ENCODE measurements at regions not wholly inside any gene's neighbourhood (a gene's known extent, or its start where the extent isn't known, plus 50 kb on each side); places are given as distances from the start of the nearest gene placed in this dataset.

GRCh38 chr13:99847318-99847750 lies 124.2 kb downstream of the ZIC5 start:
- H3K36me3 ChIP-seq (ENCODE audit: control insufficient read depth, low read length) = no peaks in the 10 kb centered on the region

GRCh38 chr13:99845161-99845874 lies 126.2 kb downstream of the ZIC5 start:
- no peaks in the 10 kb centered on the region for H3K9me2 ChIP-seq (replicated peaks; ENCODE audit: control insufficient read depth, low read length)
- no peaks in the 10 kb centered on the region for H3K27me3 ChIP-seq (ENCODE audit: control insufficient read depth, low read length)
- H3K9me3 ChIP-seq (ENCODE audit: control insufficient read depth, insufficient read depth, low read length) = no peaks in the 10 kb centered on the region
- no peaks in the 10 kb centered on the region for H3F3A ChIP-seq (ENCODE audit: control insufficient read depth, insufficient read depth)
- TF ChIP-seq EZH2phosphoT487 (IDR thresholded peaks at IDR 0.05; ENCODE audit: borderline replicate concordance, low read length) = no peak
- no peak for TF ChIP-seq CTCF (IDR thresholded peaks at IDR 0.05; ENCODE audit: low read depth, low read length, poor library complexity, severe bottlenecking)
- H3K36me3 ChIP-seq (ENCODE audit: control insufficient read depth, low read length) = no peaks in the 10 kb centered on the region
- no peaks in the 10 kb centered on the region for H4K20me1 ChIP-seq (ENCODE audit: control insufficient read depth, insufficient read depth, low read depth, low read length)
- no peak overlapping the region for H3K4me2 ChIP-seq (ENCODE audit: low read length)
- H3K27ac ChIP-seq (ENCODE audit: low read depth, low read length) = no peak overlapping the region
- H3K4me1 ChIP-seq (ENCODE audit: control insufficient read depth, low read length) = no peaks in the 10 kb centered on the region
- H3K79me2 ChIP-seq (ENCODE audit: control insufficient read depth, low read length) = no peaks in the 10 kb centered on the region
- H3K4me3 ChIP-seq (ENCODE audit: low read length) = no peak overlapping the region

More at GRCh38 chr13:99847318-99847750, 124.2 kb downstream of the ZIC5 start:
- TF ChIP-seq EZH2phosphoT487 (IDR thresholded peaks at IDR 0.05; ENCODE audit: borderline replicate concordance, low read length) (no peak), CTCF (IDR thresholded peaks at IDR 0.05; ENCODE audit: low read depth, low read length, poor library complexity, severe bottlenecking) (no peak)
- Histone ChIP-seq H3K4me3 (ENCODE audit: low read length) (no peak overlapping the region), H3K79me2 (ENCODE audit: control insufficient read depth, low read length) (no peaks in the 10 kb centered on the region), H3K4me2 (ENCODE audit: low read length) (no peak overlapping the region), H3K9me3 (ENCODE audit: control insufficient read depth, insufficient read depth, low read length) (no peaks in the 10 kb centered on the region), H3K4me1 (ENCODE audit: control insufficient read depth, low read length) (no peaks in the 10 kb centered on the region), H3K9me2 (replicated peaks; ENCODE audit: control insufficient read depth, low read length) (no peaks in the 10 kb centered on the region), H4K20me1 (ENCODE audit: control insufficient read depth, insufficient read depth, low read depth, low read length) (no peaks in the 10 kb centered on the region), H3K27me3 (ENCODE audit: control insufficient read depth, low read length) (no peaks in the 10 kb centered on the region), H3F3A (ENCODE audit: control insufficient read depth, insufficient read depth) (no peaks in the 10 kb centered on the region), H3K27ac (ENCODE audit: low read depth, low read length) (no peak overlapping the region)

- H3K4me2 ChIP-seq (ENCODE audit: low read length) = no peak overlapping the region
- H3K79me2 ChIP-seq (ENCODE audit: control insufficient read depth, low read length) = no peaks in the 10 kb centered on the region
- H3K4me1 ChIP-seq (ENCODE audit: control insufficient read depth, low read length) = no peaks in the 10 kb centered on the region
- H4K20me1 ChIP-seq (ENCODE audit: control insufficient read depth, insufficient read depth, low read depth, low read length) = no peaks in the 10 kb centered on the region
- no peak for TF ChIP-seq EZH2phosphoT487 (IDR thresholded peaks at IDR 0.05; ENCODE audit: borderline replicate concordance, low read length)
- TF ChIP-seq CTCF (IDR thresholded peaks at IDR 0.05; ENCODE audit: low read depth, low read length, poor library complexity, severe bottlenecking) = no peak
- no peaks in the 10 kb centered on the region for H3K9me3 ChIP-seq (ENCODE audit: control insufficient read depth, insufficient read depth, low read length)
- no peak overlapping the region for H3K27ac ChIP-seq (ENCODE audit: low read depth, low read length)
- H3K36me3 ChIP-seq (ENCODE audit: control insufficient read depth, low read length) = no peaks in the 10 kb centered on the region
- no peaks in the 10 kb centered on the region for H3K27me3 ChIP-seq (ENCODE audit: control insufficient read depth, low read length)
- no peaks in the 10 kb centered on the region for H3K9me2 ChIP-seq (replicated peaks; ENCODE audit: control insufficient read depth, low read length)
- H3K4me3 ChIP-seq (ENCODE audit: low read length) = no peak overlapping the region
- H3F3A ChIP-seq (ENCODE audit: control insufficient read depth, insufficient read depth) = no peaks in the 10 kb centered on the region
Observed at GRCh38 chr13:99844421-99844820, 127.1 kb downstream of the ZIC5 start.
